NCI-H748 (cell line): ENCODE measurements at regions not wholly inside any gene's neighbourhood (a gene's known extent, or its start where the extent isn't known, plus 50 kb on each side); places are given as distances from the start of the nearest gene placed in this dataset.

Source experiments
- DNase-seq: peaks from one replicate; lab custom pipeline; 2025; ENCODE audit not compliant: unreplicated experiment; lab: John Stamatoyannopoulos, UW

DNA sequence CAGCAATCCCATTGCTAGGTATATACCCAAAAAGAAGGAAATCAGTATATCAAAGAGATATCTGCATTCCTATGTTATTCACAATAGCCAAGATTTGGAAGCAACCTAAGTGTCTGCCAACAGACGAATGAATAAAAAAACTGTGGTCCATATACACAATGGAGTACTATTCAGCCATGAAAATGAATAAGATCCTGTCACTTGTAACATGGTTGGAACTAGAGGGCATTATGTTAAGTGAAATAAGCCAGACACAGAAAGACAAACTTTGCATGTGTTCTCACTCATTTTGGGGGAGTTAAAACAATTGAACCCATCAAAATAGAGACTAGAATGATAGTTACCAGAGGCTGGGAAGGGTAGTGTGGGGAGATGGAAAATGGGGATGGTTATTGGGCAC is 323.5 kb upstream of the NFE2L3 start:
- DNase-seq = no peak

GRCh38 chr7:25829663-25830062 is 322.3 kb upstream of the NFE2L3 start:
- no peak for DNase-seq

DNA sequence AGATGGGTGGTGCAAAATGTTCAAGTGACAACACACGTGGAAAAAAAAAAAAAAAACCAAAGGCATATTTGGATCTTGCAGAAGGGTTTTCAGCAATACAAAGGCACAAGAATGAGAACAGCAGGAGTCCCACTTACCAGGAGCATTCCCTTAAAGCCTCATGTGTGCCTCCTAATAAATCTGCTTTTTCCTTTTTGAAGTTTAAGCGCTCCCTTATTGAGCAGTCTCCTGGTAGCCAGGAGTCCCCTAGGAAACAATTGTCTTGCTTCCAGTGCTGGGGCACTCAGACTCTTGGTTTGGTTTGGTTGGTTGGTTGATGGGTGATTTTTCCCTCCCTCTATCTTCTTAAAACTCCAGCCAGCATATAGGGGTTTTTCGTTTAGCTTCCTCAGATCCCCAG is 321.8 kb upstream of the NFE2L3 start:
- DNase-seq = no peak

DNA sequence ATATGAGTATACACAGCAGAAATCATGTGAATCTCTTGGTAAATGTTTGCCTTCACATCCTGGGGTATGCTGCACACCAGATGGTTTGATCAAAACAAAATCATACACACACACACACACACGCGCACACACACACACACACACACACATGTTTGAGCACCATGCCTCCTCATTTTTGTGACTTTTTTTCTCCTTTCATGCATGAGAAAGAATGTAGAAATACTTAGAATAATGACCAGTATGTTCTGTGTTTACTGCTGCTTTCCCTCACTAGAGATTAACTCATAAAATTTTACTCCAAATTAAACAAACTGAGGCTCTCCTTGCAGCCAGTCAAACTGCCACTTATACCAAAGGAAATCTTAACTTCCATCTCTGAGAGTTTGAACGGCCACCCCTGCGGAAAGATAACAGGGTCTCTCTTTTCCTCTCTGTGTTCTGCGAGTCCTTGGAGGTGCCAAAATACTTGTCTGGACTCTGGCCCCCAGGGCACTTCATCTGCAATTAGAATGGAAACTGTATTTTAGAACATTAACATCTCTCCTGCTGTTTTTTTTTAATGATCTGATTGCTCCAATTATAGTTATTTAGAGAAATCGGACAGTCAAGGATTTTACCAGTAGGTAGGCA is 320.8 kb upstream of the NFE2L3 start:
- no peak for DNase-seq

- no peak for DNase-seq
Observed at GRCh38 chr7:25831831-25832411, 320.1 kb upstream of the NFE2L3 start.

DNA sequence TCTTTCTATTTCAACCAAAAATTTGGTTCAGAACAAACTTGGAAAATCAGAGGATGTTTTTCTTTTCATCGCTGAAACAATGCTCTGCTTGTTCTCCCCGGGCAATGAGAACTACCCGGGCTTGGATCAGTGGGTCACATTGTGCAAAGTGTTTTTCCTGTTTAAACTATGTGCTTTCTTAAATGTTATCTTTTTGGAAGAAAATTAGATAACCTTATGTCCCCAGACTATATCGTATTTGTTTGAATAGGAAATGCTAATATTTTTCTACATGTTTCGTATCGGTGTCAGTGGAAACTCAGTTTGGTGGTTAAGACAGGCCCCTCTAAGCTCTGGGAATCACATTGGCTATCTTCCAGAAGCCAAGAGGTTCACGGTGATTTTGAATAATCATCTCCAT is 319.5 kb upstream of the NFE2L3 start:
- DNase-seq = no peak

DNA sequence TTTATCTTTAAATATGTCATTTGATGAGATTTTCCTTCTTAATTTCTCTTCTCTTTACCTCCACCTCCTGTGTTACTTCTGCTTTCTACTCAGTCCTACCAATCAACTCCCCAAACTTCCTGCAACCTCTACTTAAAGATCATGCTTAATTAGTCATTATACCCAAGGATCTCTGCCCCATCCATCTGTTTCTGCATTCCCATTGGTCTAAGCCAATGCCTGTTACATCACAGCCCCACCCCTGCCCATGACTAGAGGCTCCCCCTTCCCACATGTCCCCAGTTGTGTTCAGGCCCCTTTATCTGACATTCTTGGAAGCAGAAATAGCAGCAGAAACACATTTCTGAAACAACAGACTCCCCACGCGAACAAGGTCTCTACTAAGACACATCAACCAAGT is 319.1 kb upstream of the NFE2L3 start:
- DNase-seq = no peak

DNA sequence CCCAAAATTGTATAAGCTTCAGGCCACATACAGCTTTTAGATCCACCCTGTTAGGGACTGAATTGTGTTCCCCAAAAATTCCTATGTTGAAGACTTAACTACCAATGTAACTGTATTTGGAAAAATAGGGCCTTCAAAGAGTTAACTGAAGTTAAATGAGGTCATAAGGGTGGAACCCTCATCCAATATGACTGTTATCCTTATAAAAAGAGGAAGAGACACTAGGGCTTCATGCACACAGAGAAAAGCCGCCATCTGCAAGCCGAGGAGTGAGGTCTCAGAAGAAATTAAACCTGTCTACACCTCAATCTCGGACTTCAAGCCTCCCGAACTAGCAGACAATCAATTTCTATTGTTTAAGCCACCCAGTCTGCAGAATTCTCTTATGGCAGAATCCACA is 317.9 kb upstream of the NFE2L3 start:
- DNase-seq = no peak

DNA sequence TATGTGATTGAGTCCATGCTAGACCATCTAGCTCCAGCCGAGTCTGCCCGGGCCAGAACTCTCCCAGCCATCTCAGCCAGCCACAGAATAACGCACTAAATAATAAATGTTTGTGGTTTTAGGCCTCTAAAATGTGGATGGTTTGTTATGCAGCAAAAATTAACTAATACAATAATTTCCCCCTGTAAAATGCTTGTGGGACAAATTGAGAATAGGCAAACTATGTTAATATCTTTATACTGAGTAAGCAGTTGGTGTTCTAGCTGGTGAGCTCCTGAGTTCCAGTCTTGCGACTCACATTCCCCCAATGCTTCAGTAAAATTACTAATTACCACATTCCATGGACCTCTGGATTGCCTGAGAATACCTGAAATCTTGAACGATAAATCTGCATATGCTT is 316.8 kb upstream of the NFE2L3 start:
- DNase-seq = no peak

- DNase-seq = peak; percentile 10
Observed at GRCh38 chr7:25839084-25839769, 312.8 kb upstream of the NFE2L3 start.

DNA sequence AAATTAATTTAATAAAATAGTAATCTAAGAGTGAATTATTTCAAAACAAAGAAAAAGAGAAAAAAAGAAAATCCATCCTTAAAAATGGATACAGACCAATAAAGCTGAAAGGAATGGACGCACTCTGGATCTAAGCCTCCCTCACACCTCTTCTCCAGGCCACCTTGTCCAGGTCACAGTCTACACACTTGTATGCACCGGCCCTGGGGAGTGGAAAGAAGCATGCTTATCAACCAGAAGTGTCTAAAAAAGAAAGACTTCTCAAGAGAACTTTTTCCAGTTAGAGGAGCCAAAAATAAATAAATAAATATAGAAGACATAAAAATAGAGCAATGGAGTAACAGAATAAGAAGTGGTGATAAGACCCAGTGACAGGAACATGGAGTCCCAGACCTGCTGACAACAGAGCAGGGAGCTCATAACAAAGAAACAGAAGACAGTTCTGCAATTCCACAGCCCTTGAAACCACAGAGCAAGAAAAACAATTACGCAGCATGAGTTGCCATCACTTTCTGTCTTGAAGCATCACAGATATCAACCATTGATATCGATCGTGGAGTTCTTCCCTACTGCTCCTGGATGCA is 311.7 kb upstream of the NFE2L3 start:
- no peak for DNase-seq

GRCh38 chr7:25841575-25841974 is 310.4 kb upstream of the NFE2L3 start:
- DNase-seq = no peak

DNA sequence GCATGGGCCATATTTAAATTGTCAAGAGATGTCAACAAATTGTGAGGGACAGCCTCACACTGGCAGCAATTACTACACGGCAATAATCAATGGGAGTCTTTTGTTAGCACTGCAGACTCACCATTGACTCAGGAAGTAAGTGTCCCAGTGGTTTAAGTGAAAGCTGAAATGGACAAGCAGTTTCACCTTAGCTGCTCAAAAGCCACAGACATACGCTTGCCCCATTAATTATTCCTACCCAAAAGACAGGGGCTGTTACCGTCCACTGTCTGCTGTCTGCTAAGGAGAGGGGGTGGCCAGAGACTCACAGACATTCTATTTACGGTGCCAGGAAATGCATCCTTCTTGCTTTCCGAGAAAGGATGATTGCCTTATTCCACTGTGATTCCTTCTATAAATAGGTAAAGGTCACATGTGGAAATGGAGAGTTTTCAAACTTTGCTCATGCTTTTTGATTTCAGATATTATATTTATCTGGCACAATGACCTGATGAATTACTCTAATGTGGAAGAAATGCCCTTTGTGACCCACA is 309.7 kb upstream of the NFE2L3 start:
- DNase-seq = peak; percentile 21

DNA sequence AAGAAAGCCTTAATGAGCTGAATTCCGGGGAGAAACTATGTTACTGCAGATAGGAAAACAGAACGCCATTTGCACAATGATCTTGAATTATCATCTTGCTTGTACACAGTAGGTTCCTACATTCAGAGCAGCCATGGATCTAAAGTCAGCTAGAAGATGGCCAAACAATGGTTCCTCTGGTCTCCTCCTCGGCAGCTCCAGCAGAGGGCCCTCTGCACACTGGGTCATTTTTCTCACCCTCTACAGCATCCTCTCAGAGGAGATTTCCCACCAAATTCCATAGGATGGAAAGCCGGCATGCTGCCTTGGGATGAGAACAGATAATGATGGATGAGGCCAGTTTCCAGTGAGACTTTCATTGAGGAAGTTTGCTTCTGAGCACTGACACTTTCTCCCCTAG is 308.5 kb upstream of the NFE2L3 start:
- DNase-seq = no peak

- no peak for DNase-seq
Observed at GRCh38 chr7:25844102-25844870, 307.7 kb upstream of the NFE2L3 start.

DNA sequence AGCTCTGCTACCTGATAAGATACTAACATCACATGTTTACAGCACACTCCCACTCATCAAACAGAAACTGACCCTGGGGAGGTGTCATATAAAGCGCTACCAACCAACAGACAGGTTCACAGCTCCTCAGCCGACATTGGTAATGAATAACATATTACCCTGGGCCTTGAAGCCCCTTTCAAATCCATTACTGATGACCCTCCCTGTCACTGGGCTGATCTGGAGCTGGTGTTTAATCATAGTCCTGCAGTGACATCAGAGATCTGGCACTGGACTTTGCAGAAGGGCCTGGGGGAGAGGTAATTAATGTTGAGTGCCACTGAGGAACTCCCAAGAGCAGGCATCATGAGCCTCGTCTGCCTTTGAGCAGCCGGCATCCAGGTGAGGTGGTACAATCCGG is 306.5 kb upstream of the NFE2L3 start:
- no peak for DNase-seq

- DNase-seq = peak; percentile 8
Observed at GRCh38 chr7:25846722-25847121, 305.3 kb upstream of the NFE2L3 start.

DNA sequence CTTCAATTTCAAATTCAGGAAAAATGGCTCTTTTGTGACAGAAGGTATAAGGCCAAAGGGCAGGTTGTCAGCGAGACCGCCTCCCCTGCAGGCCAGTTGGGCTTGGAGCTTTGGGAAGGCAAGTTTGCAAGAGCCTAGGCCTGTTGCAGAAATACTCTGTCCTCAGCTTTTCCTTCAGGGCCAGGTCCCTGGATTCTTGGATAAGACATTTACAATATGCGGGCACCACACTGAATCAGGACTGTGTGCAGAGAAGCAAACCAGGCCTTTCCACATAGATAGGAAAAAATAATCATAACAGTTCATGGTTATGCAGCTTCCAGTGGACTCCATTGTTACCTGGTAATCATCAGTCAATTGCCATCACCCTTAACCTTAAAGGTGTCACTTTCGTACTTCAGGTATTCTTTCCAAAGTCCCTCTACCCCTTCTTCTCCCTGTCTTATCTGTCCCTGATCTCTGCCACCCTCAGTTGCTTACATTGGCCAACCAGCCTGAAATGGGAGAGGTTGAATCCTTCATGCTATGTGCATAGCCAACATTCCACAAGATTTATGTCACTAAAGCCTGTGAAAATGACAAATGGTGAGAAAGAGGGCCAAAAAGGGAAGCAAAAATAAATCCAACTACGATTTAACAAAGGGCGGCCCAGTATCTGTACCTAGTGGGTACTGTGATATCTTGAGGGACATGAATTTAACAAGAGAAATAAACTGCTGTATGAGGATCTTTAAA is 304.5 kb upstream of the NFE2L3 start:
- DNase-seq = no peak

DNA sequence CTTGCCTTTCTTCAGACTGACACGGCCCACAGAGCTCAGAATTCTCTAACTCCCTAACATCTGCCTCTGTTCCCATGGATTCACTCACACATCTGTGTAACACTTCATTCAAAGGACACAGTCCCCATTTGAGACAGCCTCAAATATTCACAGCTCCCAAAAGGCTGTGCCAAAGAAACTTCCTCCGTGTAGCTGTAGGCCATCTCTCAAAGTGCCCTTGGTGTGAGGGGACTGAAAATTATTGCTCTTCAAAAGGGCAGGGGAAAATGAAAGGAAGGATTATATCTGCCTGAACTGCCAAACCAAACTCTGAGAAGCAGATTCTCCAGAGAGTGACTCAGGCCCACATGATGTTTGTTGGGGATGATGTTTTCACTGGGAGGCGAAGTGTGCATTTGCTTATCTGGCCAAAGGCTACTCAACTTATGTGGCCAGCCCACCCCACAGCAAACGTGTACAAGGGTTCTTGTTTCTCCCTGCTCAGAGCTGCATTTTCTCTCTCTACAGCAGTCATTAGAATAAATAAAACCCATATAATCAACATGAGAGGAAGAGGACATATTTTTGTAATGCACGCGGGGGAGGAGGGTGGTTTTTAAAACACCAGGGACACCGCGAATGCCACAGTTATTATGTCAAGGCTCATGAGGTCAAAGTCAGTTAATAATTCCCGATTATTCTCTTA is 302.4 kb upstream of the NFE2L3 start:
- no peak for DNase-seq

DNA sequence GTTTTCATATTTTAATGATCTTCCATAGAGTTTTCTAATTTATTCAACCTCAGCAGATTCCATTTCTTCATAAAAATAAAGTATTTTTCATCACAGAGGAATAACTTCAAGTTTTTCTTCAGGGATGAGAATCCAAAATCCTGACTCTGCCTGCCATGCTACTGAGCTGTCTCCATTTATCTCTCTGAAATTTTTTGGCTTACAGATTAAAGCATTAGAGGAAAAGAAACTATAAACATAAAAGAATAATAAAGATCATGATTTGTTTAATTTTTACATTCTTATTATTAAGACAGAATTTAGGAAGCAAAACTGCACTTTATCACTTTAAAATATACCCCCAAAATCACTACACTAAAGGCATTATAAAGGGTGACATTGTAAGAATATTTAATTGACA is 301.8 kb upstream of the NFE2L3 start:
- no peak for DNase-seq
